ENCODE measurements at regions not wholly inside any gene's neighbourhood (a gene's known extent, or its start where the extent isn't known, plus 50 kb on each side); places are given as distances from the start of the nearest gene placed in this dataset.

DNA sequence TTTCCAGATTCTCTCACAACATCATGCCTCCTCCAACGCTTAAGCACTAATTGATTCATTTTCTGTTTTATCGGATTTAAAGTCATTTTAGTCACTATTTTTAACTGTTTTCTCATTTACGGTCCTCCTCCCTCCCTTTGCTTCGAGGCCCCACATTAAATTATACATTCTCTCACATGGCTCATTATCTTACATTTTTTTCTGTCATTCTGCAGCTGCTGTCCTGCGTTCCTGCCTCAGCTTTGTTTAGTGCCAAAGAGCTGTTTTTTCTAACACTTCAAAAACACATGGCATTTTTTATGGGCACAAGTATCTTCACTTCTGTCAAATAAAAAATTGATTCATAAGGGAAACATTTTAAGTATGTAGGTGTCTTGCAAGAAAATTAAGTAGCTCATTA lies 130.1 kb upstream of the FST start:
- TF ChIP-seq EZH2 (IDR thresholded peaks at IDR 0.05; ENCODE audit: low read depth): no peak
- no peak for TF ChIP-seq CTCF (conservative IDR thresholded peaks at IDR 0.05)

All from PC-9 (cell line).